ENCODE measurements at regions not wholly inside any gene's neighbourhood (a gene's known extent, or its start where the extent isn't known, plus 50 kb on each side); places are given as distances from the start of the nearest gene placed in this dataset.

DNA sequence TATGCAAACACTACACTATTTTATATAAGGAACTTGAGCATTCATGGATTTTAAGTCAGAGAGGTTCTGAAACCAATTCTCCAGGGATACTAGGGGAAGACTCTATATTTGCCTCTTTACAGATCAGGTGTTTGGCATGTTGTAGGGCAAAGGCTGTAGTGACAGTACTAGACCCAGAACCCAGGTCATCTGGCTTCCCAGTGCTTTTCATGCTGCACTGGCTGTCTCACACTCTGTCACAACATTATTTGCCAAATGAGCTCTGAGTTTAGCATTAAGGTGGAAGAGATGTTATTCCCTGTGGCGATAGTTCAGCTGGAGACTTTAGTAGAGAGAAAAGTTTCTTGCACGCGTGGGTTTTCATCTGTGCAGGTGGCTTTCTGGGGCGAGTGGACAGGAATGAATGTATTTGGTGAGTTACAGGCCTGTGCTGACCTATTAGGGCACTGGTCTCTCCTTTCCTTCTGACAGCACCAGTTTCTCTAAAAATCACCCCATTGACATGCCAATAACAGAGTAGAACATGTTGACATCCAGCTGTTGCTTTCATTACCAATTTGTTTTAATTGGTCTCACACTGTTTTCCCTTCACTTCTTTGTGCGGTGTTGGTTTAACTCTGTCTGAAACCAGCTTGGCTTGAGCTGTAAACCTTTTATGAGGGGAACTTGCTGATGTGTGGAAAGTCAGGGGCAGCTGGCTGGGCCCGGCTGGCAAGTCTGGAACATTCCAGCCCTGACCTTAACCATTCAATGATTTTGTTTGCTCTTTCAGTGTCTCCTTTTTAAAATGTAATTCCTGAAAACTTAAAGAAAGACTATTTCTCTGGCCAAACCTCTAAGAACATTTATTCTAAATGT, 643.0 kb upstream of the FAM98A start:
- TF ChIP-seq, protein P1, sequence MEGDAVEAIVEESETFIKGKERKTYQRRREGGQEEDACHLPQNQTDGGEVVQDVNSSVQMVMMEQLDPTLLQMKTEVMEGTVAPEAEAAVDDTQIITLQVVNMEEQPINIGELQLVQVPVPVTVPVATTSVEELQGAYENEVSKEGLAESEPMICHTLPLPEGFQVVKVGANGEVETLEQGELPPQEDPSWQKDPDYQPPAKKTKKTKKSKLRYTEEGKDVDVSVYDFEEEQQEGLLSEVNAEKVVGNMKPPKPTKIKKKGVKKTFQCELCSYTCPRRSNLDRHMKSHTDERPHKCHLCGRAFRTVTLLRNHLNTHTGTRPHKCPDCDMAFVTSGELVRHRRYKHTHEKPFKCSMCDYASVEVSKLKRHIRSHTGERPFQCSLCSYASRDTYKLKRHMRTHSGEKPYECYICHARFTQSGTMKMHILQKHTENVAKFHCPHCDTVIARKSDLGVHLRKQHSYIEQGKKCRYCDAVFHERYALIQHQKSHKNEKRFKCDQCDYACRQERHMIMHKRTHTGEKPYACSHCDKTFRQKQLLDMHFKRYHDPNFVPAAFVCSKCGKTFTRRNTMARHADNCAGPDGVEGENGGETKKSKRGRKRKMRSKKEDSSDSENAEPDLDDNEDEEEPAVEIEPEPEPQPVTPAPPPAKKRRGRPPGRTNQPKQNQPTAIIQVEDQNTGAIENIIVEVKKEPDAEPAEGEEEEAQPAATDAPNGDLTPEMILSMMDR (conservative IDR thresholded peaks at IDR 0.05; ENCODE audit: low read length), result no peak
- no peak for TF ChIP-seq EZH2phosphoT487 (IDR thresholded peaks at IDR 0.05; ENCODE audit: borderline replicate concordance)
